HG02970 (cell line): ENCODE measurements at regions not wholly inside any gene's neighbourhood (a gene's known extent, or its start where the extent isn't known, plus 50 kb on each side); places are given as distances from the start of the nearest gene placed in this dataset.
"Not testable (repeated sequence)": the region's sequence is repeated elsewhere in the genome, so short reads cannot be mapped to it uniquely, and the experiment has no call there.

Experiments
- ATAC-seq: cut with Tn5 transposase; IDR thresholded peaks from one replicate; pipeline ENCODE4 v1.9.1; 2021; ENCODE audit warnings: mild to moderate bottlenecking, moderate library complexity, moderate number of reproducible peaks; ENCODE audit not compliant: unreplicated experiment, low FRiP score

DNA sequence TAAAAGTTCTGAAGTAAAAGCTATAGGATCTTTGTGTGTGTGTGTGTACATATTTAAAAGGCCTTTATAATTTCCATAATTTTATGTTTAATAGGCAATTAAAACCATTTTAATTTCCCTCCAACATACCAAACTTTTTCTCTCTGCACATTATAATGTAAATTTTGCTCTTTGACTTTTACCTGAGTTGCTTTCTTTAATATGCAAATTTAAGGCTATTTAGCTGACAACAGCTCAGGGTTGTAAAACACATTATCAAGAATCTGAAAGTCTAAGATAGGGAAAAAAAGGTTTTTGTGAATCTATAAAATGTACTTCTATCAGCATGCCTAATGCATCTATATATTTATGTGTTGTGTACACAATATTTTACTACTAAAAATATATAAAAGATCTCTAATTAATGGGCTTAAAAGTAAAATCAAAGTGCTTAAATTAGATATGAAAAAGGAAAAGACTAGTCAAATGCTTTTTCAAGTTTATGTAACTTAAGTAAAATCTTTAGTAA, 239.6 kb upstream of the RAI14 start:
- ATAC-seq: no peak

DNA sequence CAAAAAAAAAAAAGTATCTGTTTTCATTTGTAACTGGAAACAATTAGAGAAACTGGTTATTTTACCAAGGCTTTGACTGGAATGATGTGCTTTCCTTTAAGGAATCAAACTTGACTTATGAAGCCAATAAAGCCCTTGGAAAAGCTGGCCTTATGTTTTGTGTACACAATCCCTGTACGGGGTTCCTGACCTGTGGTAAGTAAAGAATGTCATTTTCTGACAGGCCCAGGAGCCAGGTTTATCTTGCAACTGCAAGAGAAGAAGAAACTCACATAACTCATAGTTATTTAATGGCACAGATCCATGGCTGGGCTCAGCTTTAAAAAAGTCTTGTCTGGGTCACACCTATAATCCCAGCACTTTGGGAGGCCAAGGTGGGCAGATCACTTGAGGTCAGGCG, 235.9 kb upstream of the RAI14 start:
- not testable (repeated sequence) for ATAC-seq

DNA sequence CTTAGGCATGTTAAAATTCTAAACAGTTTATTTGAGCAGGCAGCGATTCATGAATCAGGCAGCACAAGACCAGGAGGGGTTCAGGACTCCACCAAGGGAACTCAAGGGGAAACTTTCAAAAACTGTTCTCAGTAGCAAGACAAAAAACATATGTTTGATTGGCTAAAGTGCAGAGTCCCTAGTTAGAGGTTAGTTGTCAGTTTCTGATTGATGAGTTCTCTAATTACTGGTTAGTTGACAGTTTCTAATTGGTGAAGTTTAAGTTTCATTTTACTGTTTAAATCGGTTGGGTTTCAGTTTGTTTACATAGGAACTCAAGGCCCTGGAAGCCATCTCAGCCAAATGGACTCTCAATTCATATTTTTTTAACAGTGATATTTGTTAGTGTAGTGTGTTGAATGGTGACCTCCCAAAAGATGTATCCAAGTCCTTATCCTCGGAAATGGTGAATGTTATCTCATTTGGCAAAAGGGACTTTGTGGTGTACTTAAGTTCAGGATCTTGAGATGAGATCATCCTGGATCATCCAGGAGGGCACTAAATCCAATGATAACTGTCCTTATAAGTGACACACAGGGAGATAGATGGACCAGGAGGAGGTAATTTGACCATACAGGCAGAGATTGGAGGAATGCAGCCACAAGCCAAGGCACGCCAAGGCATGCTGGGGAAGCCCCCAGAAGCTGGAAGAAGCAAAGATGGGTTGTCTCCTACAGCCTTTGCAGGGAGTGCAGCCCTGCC, 219.2 kb upstream of the RAI14 start:
- ATAC-seq: no peak

DNA sequence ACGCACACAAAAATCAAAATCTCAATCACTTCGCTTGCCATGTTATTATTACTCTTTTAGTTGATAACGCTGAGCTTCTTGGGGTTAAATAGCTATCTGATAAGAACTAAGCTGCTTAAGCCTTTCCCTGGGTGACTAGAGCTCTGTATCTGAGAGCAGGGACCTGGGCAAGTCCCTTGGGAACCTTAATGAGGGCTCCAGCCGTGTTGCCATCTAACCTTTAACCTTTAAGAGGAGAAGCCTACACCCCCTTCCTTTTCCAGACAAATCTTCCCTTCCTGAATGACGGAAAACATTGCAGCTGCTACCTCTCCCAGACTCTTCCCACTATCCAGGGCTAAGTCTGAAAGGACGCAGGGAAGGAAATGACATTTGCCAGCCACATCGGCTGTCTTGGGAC, 216.5 kb upstream of the RAI14 start:
- ATAC-seq: no peak

DNA sequence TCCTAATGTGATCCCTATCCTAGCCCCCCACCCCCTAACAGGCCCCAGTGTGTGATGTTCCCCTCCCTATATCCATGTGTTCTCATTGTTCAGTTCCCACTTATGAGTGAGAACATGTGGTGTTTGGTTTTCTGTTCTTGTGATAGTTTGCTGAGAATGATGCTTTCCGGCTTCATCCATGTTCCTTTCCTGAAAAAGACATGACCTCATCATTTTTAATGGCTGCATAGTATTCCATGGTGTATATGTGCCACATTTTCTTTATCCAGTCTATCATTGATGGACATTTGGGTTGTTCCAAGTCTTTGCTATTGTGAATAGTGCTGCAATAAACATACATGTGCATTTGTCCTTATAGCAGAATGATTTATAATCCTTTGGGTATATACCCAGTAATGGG, 214.4 kb upstream of the RAI14 start:
- ATAC-seq: not testable (repeated sequence)

DNA sequence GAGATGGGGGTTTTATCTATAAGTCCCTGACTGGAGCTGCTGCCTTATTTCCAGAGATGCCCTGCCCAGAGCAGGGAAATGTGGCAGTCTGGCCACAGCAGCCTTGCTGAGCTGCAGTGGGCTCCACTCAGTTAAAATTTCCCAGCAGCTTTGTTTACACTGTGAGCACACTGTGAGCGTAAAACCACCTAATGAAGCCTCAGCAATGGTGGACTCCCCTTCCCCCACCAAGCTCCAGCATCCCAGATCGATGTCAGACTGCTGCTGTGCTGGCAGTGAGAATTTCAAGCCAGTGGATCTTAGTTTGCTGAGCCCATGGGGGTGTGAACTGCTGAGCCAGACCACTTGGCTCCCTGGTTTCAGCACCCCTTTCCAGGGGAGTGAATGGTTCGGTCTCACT, 208.7 kb upstream of the RAI14 start:
- ATAC-seq: no peak

DNA sequence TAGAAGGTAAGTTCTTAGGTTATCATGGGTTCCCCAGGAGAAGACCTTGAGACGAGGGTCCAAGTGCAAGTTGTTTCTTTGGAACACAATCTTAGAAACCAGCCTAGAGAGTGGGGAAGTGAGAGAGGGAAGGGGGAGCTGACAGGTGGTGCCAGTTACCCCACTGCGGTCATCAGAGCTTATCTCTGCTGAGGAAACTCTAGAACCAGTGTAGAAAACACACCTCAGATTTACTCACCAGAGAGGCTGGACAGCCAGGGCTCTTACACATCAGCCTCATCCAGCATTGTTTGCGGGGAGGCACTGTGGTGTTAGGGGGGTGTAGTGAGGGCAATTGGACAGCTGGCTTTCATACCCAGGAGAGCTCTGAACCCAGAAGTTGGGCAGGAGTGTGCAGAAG, 206.5 kb upstream of the RAI14 start:
- no peak for ATAC-seq

DNA sequence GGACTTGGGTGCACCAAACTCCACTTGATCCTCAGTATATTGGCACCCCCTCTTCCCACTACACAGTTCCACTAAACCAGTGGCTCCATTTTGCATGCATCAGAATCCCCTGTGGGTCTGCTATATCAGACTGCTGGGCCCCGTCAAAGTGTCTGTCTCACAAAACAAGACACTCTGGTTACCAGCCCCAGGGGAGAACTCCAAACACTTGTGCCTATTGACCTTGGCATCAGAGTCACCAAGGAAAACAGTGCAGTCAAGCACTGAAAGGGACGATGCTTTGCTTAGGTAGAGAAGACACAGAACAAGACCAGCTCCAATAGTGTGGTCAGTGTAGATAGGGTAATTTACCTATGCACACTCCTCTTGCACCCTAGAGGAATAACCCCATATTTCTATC, 205.8 kb upstream of the RAI14 start:
- no peak for ATAC-seq

DNA sequence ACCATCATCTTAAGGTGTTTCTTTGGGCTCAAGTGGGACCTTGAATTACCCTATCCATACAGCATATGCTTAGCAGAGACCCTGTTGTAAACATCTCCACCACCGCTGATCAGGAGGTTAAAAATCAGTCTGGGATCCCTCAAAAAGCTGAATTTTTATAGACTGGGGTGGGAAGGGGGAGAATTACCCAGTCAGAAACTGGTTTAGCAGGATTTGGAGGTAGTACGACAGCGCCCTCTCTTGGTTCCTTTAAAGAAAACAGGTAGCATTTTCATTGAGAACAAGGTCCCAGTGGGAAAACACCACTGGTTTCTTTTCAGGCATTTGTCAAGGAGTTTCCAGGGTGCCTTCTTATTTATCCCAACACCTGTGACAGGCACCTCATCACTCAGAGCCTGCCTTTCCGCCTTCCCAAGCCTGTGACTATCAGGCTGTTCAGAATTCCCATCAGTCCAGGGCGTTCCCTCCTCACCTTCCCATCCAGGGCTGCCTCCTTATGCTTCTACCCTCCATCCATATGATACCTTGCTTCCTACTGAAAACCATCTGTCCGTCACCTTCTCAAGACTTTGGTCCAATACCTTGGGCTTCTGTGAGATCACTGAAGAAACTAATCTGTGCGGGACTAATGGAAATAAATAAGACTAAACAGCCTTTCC, 203.8 kb upstream of the RAI14 start:
- ATAC-seq: no peak

DNA sequence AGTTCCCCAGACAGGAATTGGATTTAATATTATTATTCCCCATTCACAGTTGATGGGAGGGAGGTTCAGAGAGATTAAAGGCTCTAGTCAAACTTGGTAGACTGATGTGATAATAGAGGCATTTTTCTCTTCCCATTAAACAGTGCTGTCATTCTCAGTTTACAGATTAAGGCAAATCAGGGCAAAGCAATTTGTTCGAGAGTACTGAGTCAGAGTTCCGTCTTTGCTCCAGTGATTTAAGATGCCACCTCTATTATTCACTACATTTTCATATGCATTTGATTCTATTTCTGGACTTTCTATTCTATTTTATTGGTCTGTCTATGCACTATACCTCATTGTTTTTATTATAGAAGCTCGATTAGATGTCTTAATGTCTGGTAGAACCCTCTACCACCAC, 201.0 kb upstream of the RAI14 start:
- ATAC-seq: no peak

DNA sequence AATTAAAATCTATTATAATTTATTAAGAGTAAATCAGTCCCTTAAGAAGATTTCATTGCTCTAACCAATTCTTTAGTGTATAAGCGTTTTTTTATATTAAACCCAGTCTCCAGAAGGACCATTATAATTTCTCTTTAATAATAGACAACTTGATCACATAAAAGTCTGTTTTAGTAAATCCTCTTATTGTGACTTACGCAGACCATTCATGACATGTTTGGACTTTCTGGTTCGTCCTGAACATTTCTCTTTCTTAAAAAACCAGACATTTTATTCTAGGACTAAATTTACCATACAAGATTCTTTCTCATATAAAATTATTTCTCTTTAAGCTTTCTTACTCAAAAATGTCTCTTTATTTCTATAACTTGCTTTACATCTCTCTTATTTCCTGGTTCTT, 196.2 kb upstream of the RAI14 start:
- no peak for ATAC-seq

DNA sequence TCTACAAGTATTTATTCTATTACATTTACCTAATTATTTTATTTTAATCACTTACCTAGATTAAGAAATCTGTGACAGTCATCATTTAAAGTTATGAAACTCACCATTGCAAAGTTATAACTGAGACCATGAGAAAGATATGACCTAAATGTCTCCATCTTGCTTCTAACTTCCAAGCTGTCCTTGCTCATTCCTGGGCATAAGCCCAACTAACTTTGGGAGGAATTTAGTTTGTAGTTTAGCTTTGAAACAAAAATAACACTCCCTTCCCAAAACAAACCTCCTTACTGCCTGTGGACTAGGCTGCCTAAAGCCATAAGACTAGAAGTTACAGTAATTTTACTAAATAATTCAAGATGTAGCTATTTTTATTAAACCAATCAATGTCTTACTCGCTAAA, 195.6 kb upstream of the RAI14 start:
- no peak for ATAC-seq

DNA sequence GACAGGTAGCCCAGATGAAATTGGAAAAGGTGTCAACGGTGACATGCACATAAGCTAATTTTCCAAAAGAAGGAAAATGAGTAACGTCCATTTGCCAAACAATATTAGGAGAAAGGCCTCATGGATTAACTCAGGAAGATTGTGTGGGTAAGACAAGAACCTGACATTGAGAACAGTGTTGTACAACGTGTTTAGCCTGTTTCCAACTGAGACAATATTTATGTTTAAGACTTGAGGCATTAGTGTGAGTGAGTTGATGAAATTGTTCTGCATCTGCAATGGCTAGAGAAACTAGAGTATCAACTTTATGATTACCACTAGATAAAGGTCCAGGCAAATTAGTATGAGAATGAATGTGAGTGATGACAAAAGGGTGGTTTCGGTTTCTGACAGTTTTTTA, 191.3 kb upstream of the RAI14 start:
- ATAC-seq: no peak

DNA sequence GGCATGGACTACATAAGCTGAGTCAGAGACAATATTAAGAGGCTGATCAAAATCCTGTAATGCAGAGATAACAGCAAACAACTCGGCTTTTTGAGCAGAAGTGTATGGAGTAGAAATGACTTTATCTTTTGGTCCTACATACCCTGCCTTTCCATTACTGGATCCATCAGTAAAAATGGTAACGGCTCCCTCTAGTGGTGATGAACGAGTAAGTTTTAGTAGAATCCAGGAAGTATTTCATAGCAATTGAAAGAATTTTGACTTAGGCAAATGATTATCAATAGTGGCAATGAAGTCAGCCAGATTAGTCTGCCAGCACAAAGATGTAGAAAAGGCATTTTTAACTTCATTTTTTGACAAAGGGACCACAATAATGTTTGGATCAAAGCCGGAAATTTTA, 190.8 kb upstream of the RAI14 start:
- ATAC-seq: not testable (repeated sequence)

DNA sequence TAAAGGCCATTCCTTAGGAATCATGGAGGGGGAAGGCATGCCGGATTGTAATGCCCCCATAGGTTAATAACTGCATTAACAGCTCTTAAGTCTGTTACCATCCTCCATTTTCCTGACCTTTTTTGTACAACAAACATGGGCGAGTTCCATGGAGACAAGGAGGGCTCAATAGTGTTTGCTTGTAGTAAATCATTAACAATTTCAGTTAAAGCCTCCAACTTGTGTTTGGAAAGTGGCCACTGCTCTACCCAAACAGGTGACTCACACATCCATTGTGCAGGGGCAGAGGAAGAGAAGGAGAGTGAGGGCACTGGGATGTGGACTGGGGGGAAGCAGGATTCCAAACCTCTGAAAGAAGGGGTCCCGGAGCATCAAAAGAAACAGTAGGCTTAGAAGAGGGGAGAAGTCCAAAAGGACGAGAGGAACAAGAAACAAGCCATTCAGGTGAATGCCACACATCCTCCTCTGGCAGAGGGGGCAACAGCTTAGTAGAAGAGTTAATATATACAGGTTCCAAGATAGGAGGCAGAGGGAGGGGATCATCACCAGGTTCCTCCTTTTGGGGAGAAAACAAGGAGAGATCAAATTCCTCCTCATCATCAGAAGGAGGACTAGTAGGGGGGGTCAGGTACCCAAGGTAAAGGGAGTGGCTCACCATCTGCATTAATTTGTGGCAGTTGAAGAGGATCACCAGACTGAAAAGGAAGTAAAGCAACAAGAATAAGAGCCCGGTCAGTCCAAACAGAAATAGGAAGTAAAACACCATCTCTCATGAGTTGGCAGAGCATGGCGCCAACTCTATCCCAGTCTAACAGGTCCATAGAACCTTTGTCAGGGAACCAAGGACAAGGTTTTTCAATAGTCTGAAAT, 189.4 kb upstream of the RAI14 start:
- ATAC-seq: not testable (repeated sequence)

DNA sequence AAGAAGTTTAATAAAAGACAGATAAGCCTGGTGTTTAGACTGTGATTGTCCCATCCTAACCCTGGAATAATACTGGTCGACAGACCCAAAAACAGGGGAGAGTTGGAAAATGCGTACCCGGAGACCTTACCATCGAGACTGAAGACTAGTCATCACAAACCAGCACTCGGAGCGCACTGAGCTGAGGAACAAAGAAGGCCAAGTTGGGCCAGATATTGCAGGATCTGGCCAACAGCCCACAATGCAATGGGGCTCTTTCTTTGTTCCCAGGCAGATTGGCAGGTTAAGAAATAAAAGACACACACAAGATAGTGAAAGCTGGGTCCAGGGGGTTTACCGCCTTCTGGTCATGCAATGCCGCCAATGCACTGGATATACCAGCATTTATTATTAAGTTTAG, 188.7 kb upstream of the RAI14 start:
- no peak for ATAC-seq

DNA sequence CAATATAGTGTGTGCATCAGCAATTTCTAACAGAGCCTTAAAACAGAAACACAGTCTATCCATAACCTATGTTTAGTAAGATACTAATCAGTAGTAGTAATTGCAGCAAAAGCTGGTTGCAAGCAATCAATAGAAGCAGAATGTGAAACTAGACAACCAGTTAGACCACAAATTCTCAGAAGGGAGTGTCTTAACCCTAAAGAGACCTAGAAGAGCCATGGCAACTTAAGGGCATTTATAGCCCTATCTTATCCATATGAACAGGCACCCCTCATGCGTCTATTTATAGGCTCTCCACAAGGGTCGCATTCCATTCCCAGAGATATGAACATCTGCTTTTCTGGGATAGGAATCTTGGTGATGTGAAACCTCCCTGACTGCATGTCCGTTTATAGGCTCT, 188.1 kb upstream of the RAI14 start:
- ATAC-seq: not testable (repeated sequence)

DNA sequence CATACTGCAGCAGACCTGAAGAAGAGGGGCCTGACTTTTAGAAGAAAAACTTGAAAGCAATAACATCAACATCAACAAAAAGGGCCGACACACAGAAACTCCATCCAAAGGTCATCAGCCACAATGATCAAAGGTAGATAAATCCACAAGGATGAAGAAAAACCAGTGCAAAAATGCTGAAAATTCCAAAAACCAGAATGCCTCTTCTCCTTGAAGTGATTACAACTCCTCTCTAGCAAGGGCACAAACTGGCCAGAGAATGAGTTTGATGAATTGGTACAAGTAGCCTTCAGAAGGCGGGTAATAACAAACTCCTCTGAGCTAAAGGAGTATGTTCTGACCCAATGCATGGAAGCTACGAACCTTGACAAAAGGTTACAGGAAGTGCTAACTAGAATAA, 186.2 kb upstream of the RAI14 start:
- ATAC-seq: no peak

DNA sequence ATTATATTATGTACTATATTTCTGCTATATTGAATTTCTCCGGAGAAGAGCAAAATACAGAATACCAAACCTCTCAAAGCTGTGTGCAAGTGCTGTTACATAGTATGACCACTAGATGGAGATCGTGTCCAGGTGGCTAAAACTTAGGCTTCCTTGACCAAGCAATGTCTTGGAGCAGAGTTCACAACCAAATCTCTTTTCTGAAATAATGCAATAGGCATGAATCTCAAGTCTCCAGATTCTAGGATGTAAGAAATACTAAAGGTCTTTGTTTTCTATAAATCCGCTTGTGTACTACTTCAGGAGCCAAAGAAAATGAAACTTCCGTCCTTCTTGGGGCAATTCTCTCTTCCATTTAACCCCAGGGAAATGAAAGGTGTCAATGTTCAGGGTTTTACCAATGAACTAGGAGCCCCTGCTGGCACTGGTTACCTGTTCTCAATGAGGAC, 181.5 kb upstream of the RAI14 start:
- no peak for ATAC-seq

DNA sequence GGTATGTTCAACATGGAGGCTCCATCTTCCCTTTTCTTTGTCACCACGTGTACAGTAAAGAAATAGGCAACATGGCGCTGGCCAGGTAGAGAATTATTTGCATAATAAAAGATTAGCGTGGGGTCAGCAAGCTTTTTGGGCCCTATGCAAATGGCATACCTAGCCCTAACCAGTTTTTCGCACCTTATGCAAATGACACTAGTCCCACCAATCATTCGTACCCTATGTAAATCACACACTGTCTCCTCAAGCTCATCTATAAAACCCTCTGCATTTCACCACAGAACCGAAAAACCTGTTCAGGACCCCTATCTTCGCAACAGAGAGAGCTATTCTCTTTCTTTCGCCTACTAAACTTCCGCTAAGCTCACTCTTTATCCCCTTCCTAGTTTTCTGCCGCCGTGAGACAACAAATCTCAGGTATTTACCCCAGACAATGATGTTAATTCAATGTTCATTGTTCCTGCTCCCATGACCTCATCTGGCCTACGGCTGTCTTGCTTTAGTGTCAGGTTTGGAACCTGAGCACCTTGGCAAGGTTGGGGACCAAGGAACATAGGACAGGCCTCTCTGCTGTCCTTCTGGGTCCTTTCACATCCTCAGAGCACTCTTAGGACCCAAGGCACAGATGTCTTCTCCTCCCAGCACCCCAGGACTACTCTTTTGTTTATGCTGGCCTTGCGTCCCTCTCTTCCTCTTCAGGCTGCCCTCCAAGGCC, 180.7 kb upstream of the RAI14 start:
- ATAC-seq: no peak
